ENCODE measurements at regions not wholly inside any gene's neighbourhood (a gene's known extent, or its start where the extent isn't known, plus 50 kb on each side); places are given as distances from the start of the nearest gene placed in this dataset.
"Not testable (repeated sequence)": the region's sequence is repeated elsewhere in the genome, so short reads cannot be mapped to it uniquely, and the experiment has no call there.

- H3K14ac ChIP-seq (ENCODE audit: insufficient read length); H2AK5ac ChIP-seq (ENCODE audit: low read depth, low read length); H2AFZ ChIP-seq (ENCODE audit: low read length); FAIRE-seq; H2BK120ac ChIP-seq (replicated peaks; ENCODE audit: low read depth, low read length); CTCF ChIA-PET (ENCODE audit: partially characterized antibody); H3K9me3 ChIP-seq (ENCODE audit: insufficient read depth in 2 of 2, low read depth in 1 of 2, low read length in 1 of 2); H3K4me3 ChIP-seq (ENCODE audit: extremely low read depth in 1 of 4, insufficient read depth in 2 of 4, low read depth in 3 of 4, low read length in 4 of 4); H3K79me2 ChIP-seq (ENCODE audit: control insufficient read depth in 1 of 2, insufficient read depth in 2 of 2, low read length in 2 of 2); DNase-seq (ENCODE audit: low read depth in 1 of 2, low spot score in 2 of 2); H2BK12ac ChIP-seq (ENCODE audit: low read depth, low read length); H4K5ac ChIP-seq (ENCODE audit: insufficient read length, low read depth, low read length); H2BK15ac ChIP-seq (ENCODE audit: low read length); H3K4me2 ChIP-seq (ENCODE audit: insufficient read depth in 1 of 2, low read depth in 2 of 2, low read length in 2 of 2); H3K23ac ChIP-seq (ENCODE audit: insufficient read length); H3K23me2 ChIP-seq (ENCODE audit: low read depth, low read length); H3K79me1 ChIP-seq (ENCODE audit: low read depth, low read length); POLR2A ChIA-PET (ENCODE audit: partially characterized antibody); H4K20me1 ChIP-seq (replicated peaks in 1 of 2; ENCODE audit: control insufficient read depth in 1 of 2, insufficient read depth in 2 of 2, low read length in 2 of 2); H3K9ac ChIP-seq (replicated peaks in 1 of 4; ENCODE audit: extremely low read depth in 1 of 4, low read depth in 3 of 4, low read length in 3 of 4); H2BK5ac ChIP-seq (ENCODE audit: low read depth, low read length); H3K27ac ChIP-seq (ENCODE audit: low read depth, low read length); H3K56ac ChIP-seq (replicated peaks; ENCODE audit: insufficient read length, low read depth, low read length); H3K4ac ChIP-seq (replicated peaks; ENCODE audit: insufficient read length, low read depth, low read length); H3K18ac ChIP-seq (ENCODE audit: extremely low read depth, low read length); H4K91ac ChIP-seq (replicated peaks; ENCODE audit: insufficient read length, low read length); H3K36me3 ChIP-seq (ENCODE audit: control insufficient read depth in 2 of 4, insufficient read depth in 4 of 4, low read length in 3 of 4); H4K8ac ChIP-seq (ENCODE audit: extremely low read depth, insufficient read depth, low read length); H2BK20ac ChIP-seq (ENCODE audit: low read length): not testable (repeated sequence)
- WGBS, 2 experiments (ENCODE audit: extremely low coverage in 1 of 2, insufficient coverage in 1 of 2, insufficient read length in 1 of 2, insufficient replicate concordance in 2 of 2, low coverage in 1 of 2, low lambda C conversion rate in 2 of 2, missing lambda C conversion rate in 1 of 2): no CpG with 5 or more reads among the region's 28 CpGs
- H3K4me1 ChIP-seq (replicated peaks in 1 of 4; ENCODE audit: control insufficient read depth in 3 of 4, insufficient read depth in 4 of 4, low read length in 3 of 4): peaks cover 2 to 16% (median 5%) of the 10 kb centered on the region in 4 experiments; a peak in 4 of 7 replicates
- H3K27me3 ChIP-seq (replicated peaks in 1 of 4; ENCODE audit: control insufficient read depth in 3 of 4, extremely low read depth in 1 of 4, insufficient read depth in 3 of 4, low read length in 3 of 4): peaks cover 0 to 13% (median 9%) of the 10 kb centered on the region in 4 experiments; a peak in 5 of 7 replicates
Observed at GRCh38 chr22:26773054-26773453, 115.7 kb downstream of the MIAT start.

All from H1 (cell line).